IPS-15b (cell line): ENCODE measurements at regions not wholly inside any gene's neighbourhood (a gene's known extent, or its start where the extent isn't known, plus 50 kb on each side); places are given as distances from the start of the nearest gene placed in this dataset.

ENCODE experiments used
- H3K27me3 ChIP-seq: one replicate; pipeline ENCODE4 v1.6.1; 2013; ENCODE audit warnings: low read length; ENCODE audit not compliant: control insufficient read depth, insufficient read depth
- H3K36me3 ChIP-seq: one replicate; pipeline ENCODE4 v1.6.1; 2013; ENCODE audit warnings: low read length; ENCODE audit not compliant: control insufficient read depth, insufficient read depth
- H3K4me1 ChIP-seq: one replicate; pipeline ENCODE4 v1.6.1; 2013; ENCODE audit warnings: mild to moderate bottlenecking, low read length; ENCODE audit not compliant: control insufficient read depth, insufficient read depth
- H3K4me3 ChIP-seq: one replicate; pipeline ENCODE4 v1.5.1; 2013; ENCODE audit warnings: low read depth, low read length
- H3K9ac ChIP-seq: one replicate; pipeline ENCODE4 v1.6.1; 2013; ENCODE audit warnings: low read depth, mild to moderate bottlenecking, low read length
- H3K9me3 ChIP-seq: one replicate; pipeline ENCODE4 v1.6.1; 2013; ENCODE audit warnings: mild to moderate bottlenecking, low read length; ENCODE audit not compliant: control insufficient read depth, insufficient read depth

DNA sequence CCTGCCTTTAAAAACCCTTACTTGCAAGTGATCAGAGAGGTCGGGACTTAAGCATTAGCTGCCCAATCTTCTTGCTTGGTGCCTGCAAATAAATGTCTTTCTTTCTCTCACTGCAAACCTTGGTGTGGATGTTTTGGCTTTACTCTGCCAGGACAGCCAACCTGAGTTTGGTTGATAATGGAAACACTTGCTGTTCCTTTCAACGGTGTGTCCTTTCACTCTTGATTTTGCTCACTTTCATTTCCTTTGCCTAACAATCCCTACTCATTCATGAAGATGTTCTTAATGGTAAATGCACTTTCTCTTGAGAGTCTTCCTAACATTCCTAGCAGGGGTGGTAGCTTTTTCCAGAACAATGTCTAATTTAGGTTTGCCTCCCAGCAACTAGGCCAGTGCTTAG is 366.2 kb downstream of the HRH4 start:
- Histone ChIP-seq H3K9me3 (no peaks in the 10 kb centered on the region), H3K27me3 (no peaks in the 10 kb centered on the region), H3K36me3 (no peaks in the 10 kb centered on the region), H3K9ac (no peak overlapping the region), H3K4me1 (peaks cover 12% of the 10 kb centered on the region), H3K4me3 (no peak overlapping the region)

DNA sequence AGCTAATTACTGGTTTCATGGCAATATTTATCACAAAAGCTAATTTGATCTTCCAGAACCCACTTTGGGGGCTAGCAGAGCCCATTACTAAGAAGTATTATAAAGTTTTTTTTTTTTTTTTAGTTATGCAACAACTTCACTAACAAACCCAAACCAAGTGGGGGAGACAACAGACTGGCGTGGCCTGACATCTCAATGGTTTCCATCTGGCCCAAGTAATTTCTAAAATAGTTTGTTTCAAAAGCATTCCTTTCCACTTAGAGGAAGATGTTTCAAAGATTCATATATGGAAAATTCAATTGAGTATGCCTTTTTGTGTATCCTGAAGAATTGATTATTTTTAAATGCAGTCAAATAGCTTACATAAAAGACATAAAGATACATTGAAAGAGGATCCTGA is 367.1 kb downstream of the HRH4 start:
- Histone ChIP-seq H3K4me1 (peaks cover 12% of the 10 kb centered on the region), H3K27me3 (no peaks in the 10 kb centered on the region), H3K4me3 (no peak overlapping the region), H3K9ac (no peak overlapping the region), H3K36me3 (no peaks in the 10 kb centered on the region), H3K9me3 (no peaks in the 10 kb centered on the region)

DNA sequence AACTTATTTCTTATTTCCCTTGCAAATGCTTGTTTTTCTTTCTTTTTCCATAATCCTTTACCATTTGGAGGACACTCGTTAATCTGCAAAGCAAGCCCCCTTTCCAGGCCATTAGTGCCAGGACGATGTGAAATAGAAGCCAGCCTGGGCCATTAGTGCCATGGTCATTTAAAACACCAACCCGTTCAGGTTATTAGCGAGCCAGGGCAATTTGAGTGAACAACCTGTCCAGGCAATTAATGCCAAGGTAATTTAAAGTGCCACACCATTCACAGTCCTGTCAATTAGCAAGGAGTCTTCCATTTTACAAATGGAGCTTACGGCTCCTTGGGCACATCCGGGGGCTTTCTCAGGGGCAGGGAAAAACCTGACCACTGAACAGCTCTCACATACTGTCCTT is 370.6 kb downstream of the HRH4 start:
- H3K36me3 ChIP-seq: no peaks in the 10 kb centered on the region
- no peaks in the 10 kb centered on the region for H3K27me3 ChIP-seq
- no peaks in the 10 kb centered on the region for H3K9me3 ChIP-seq
- H3K4me3 ChIP-seq: no peak overlapping the region
- H3K4me1 ChIP-seq: peaks cover 12% of the 10 kb centered on the region
- no peak overlapping the region for H3K9ac ChIP-seq

DNA sequence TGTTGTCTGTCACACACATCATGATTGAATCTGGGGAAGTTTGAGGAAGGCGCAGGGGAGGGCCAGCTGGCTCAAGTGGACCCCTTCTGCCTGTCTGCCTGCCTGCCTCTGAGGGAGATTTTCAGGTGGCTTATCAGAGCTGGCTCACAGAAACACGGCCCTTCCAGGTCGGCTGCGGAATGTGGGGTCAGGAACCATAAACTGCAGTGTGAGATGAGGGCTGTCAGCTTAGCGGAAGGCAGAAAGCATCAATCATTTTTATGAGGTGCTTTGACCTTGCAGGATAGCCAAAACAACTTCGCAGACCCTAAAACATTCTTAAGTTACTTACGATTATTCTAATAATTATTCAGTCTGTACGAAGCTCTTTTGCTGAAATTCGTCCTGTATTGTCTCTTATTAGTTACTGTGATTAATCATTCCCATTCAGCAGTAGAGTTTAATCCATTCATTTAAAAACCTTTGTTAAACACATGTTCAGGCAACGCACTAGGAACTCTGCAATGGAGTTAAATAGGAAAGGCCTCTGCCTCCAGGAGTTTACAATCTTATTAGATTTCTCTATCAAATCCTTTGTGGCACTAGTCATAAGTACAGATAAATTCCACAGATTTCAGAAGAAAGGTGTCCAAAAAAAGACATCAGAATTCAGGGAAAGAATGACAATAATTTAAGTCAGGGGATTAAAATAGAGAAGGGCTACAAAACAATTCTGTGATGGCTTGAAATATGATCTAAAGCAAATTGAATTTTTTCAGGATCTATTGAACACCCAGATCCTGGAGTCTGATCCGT is 371.6 kb downstream of the HRH4 start:
- Histone ChIP-seq H3K9me3 (no peaks in the 10 kb centered on the region), H3K27me3 (no peaks in the 10 kb centered on the region), H3K4me1 (peaks cover 3% of the 10 kb centered on the region), H3K36me3 (no peaks in the 10 kb centered on the region), H3K4me3 (no peak overlapping the region), H3K9ac (no peak overlapping the region)

DNA sequence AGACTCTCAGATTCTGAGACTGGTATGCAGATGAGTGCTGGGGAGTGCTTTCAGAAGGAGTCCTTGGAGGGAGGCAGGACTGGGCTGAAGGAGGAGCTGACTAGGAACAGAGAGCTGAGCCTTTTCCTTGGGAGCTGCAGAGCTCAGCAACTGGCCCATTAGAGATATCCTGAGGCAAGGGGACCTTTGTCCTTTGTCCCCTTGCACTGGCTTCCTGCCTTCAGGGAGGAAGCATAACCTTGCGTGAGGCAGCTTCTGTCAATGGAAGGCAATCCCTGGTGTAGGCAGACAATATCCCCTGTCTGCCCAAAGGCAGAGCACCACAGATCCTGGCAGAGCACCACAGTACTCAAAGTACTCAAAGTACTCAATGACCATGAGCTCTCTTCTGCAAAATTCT is 375.3 kb downstream of the HRH4 start:
- no peaks in the 10 kb centered on the region for H3K9me3 ChIP-seq
- H3K4me1 ChIP-seq: no peaks in the 10 kb centered on the region
- no peaks in the 10 kb centered on the region for H3K36me3 ChIP-seq
- H3K4me3 ChIP-seq: no peak overlapping the region
- H3K27me3 ChIP-seq: no peaks in the 10 kb centered on the region
- H3K9ac ChIP-seq: no peak overlapping the region

DNA sequence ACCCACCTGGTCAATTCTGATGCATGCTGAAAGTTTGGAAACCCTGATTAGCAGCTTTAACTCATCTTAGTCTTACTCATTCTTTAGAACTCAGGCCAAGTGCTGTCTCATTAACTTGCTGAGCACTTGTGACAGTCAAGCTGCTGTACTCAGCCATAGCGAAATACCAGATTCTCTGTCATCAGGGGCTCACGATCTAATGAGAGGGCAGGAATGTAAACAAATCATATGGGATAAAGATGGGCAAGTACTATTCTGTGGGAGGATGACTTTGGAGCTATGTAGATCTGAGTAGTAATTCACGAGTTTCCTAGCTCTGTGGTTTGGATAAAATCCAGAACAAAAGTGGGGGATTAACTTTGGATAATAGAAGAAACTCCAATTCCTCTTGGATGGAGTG is 376.6 kb downstream of the HRH4 start:
- Histone ChIP-seq H3K9me3 (no peaks in the 10 kb centered on the region), H3K27me3 (no peaks in the 10 kb centered on the region), H3K9ac (no peak overlapping the region), H3K4me1 (no peaks in the 10 kb centered on the region), H3K36me3 (no peaks in the 10 kb centered on the region), H3K4me3 (no peak overlapping the region)

DNA sequence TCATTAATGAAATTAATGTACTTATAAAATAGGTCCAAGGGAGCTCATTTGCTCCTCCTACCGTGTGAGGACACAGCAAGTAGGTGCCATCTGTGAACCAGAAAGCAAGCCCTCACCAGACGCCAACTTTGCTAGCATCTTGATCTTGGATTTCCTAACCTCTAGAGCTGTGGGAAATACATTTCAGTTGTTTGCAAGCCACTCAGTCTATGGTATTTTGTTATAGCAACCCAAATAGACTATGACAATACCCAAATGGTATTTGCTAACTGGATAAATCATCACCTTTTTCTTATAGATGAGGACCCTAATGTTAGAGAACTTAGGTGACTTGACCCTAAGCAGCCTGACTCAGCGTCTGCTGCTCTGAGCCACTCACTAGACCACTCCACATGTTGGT is 379.6 kb downstream of the HRH4 start:
- H3K4me3 ChIP-seq: no peak overlapping the region
- no peaks in the 10 kb centered on the region for H3K4me1 ChIP-seq
- H3K9me3 ChIP-seq: no peaks in the 10 kb centered on the region
- no peak overlapping the region for H3K9ac ChIP-seq
- no peaks in the 10 kb centered on the region for H3K27me3 ChIP-seq
- no peaks in the 10 kb centered on the region for H3K36me3 ChIP-seq

DNA sequence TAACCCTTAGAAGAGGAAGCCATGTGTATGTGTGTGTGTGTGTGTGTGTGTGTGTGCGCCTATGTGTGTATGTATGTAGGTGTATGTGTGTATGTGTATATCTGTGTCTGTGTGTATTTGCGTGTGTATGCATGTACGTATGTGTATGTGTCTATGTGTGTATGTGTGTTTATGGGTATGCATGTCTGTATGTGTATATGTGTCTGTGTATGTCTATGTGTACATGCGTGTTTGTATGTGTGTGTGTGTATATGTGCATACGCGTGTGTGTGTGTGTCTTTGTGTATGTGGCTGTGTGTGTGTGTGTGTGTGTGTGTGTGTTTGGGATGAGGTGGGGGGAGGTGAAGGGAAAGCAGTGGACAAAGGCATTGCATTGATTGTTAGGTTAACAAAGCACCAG is 380.2 kb downstream of the HRH4 start:
- Histone ChIP-seq H3K36me3 (no peaks in the 10 kb centered on the region), H3K4me1 (no peaks in the 10 kb centered on the region), H3K9ac (no peak overlapping the region), H3K4me3 (no peak overlapping the region), H3K9me3 (no peaks in the 10 kb centered on the region), H3K27me3 (no peaks in the 10 kb centered on the region)

DNA sequence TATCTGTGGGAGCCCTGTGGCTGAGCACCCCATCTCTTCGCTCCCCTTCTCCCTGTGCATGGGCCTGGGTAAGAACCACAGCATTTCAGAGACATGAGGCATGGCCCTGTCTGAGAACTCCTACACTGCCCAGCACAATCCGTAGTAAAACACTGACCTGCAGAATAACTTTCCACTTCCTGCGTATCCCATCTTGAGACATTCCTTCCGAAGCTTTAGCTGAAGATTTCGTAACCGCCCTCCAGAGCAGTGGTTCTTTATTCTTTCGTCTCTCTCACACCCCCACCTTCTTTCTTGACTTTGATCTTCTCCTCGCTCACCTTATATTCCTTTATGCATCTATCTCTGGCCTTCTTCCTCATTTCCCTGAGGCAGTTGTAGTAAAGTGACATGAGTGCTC is 381.1 kb downstream of the HRH4 start:
- H3K4me1 ChIP-seq: no peaks in the 10 kb centered on the region

DNA sequence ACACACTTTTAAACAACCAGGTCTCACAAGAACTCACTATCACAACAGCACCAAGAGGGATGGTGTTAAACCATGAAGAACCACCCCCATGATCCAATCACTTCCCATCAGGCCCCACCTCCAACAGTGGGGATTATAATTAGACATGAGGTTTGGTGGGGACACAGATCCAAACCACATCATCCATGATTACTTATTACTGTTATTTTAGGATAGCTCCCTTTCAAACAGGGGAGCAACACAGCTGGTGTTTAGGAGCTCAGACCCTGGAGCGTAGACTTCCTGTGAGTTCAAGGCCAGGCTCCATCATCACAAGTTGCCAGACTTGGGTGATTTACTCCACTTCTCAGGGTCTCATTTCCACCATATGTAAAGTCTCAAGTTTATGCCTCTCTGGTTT is 382.7 kb downstream of the HRH4 start:
- no peaks in the 10 kb centered on the region for H3K27me3 ChIP-seq
- no peak overlapping the region for H3K4me3 ChIP-seq
- H3K9ac ChIP-seq: no peak overlapping the region
- H3K4me1 ChIP-seq: no peaks in the 10 kb centered on the region
- H3K9me3 ChIP-seq: no peaks in the 10 kb centered on the region
- H3K36me3 ChIP-seq: no peaks in the 10 kb centered on the region

More for the DNA sequence above, 381.1 kb downstream of the HRH4 start:
- H3K36me3 ChIP-seq: no peaks in the 10 kb centered on the region
- no peaks in the 10 kb centered on the region for H3K9me3 ChIP-seq
- H3K27me3 ChIP-seq: no peaks in the 10 kb centered on the region
- H3K9ac ChIP-seq: no peak overlapping the region
- H3K4me3 ChIP-seq: no peak overlapping the region

DNA sequence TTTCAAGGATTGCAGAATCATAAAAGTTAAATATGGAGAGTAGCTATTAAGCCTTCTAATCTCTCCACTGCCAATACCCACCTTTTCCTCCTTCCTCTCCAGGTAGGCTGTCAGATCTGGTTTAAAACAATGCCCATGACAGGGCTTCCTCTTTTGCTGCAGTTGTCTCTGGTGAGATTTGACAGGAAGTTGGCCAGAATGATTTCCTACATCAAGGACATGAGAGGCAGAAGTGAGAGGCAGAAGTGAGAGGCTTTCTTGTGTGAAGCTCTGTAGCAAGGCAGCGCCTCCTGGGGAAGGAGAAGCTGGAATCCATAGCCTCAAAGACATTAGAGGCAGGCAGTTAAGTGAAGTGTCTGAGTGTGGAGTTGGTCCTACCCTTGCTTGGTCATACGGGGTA is 385.7 kb downstream of the HRH4 start:
- H3K4me1 ChIP-seq: no peaks in the 10 kb centered on the region
- H3K9me3 ChIP-seq: no peaks in the 10 kb centered on the region
- no peak overlapping the region for H3K9ac ChIP-seq
- no peak overlapping the region for H3K4me3 ChIP-seq
- no peaks in the 10 kb centered on the region for H3K36me3 ChIP-seq
- no peaks in the 10 kb centered on the region for H3K27me3 ChIP-seq

DNA sequence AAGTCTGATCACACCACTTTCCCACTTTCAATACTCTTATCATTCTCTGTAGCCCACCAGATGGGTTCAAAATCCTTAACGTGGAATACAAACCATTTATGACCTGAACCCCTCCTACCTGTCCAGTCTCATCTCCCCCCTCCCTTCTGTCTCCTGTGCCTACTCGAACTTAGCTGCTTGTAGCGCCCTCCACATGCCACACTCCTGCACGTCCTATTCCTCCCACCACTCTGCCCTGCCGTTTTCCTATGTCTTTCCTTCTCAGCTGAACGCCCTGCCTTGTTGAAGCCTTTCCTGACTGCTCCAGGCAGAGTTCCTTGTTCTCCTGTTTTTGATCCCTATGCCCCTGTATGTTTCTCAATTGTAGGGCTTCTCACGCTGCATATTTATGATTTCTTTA is 390.1 kb downstream of the HRH4 start:
- H3K4me1 ChIP-seq: peaks cover 4% of the 10 kb centered on the region
- H3K36me3 ChIP-seq: no peaks in the 10 kb centered on the region
- H3K4me3 ChIP-seq: no peak overlapping the region
- H3K9ac ChIP-seq: no peak overlapping the region
- H3K9me3 ChIP-seq: no peaks in the 10 kb centered on the region
- H3K27me3 ChIP-seq: no peaks in the 10 kb centered on the region
